H54 (cell line): ENCODE measurements at regions not wholly inside any gene's neighbourhood (a gene's known extent, or its start where the extent isn't known, plus 50 kb on each side); places are given as distances from the start of the nearest gene placed in this dataset.
A peak's percentile ranks its signal among the peaks of the same experiment; 100 is the strongest.

Experiments
- DNase-seq: peaks from one replicate; pipeline ENCODE4 v3.0.0; 2011; ENCODE audit warnings: low spot score, mixed read lengths; ENCODE audit not compliant: insufficient read length
- FAIRE-seq: peaks from 3 replicates; lab custom pipeline; 2011; peaks lifted over from hg19 to GRCh38; lab: Jason Lieb, UNC
- POLR2A ChIP-seq: IDR thresholded peaks from 2 replicates; pipeline ENCODE4 v1.6.1; 2011; ENCODE audit warnings: low read depth, mild to moderate bottlenecking, low read length

DNA sequence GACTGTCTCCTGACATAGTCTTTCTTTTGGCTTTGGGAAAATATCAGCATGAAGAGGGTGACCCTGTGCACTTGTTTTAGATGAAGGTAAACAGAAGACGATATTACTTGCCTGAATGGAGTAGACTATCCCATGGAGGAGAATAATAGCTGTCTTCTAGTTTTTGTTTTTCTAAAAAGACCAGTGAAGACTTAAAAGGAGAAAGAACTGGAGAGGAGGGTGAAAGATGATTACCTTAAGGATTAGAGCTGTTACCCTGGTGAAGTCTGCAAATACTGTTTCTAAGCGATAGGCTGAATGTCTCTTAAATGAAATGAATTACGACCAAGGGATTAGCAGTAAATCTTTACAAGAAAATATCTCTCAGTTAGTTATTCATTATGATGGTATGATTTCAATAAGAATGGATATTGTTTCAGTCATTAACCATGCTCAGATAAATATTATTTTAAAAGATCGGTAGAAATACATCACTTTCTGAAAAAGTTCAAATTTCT, 255.6 kb upstream of the FERD3L start:
- FAIRE-seq (peak; percentile 71), DNase-seq (no peak)
- no peak for TF ChIP-seq POLR2A

DNA sequence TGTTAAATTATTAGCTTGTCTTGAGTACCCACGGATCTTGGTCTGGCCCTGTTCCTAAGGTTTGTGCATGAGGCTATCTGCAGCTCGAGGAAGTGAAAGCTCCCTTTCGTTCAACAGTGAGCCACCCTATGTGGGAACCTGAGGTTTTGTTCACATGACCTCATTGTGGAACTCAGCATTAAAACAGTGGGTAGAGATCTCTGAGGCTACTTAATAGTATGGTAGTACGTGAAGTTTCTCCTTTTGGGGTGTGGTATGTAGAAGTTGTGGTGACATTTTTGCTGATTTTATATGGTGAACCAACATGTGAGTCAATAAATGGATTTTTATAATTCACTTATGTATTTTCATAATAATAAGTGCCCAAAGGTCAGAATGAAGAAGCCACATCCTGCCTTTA, 252.7 kb upstream of the FERD3L start:
- peak; percentile 99 for FAIRE-seq

DNA sequence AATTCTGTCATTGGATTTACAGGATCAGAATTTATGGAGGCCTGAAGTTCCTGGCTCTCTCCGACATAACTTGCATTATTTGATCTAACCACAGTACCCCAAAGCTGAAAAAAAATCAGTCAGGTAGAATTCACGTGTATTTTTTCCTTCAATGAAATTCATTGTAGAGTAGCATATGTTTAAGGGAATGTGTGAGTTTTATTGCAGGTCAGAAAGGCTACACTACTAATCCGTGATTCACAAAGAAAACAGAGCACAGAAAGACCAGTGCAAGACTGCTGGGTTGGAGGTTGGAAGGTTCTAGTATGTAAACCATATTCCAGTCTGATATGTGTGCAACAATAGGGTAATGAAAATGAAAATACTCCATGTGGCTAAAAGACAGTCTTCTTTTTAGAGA, 247.0 kb upstream of the FERD3L start:
- peak; percentile 100 for FAIRE-seq
- no peak for TF ChIP-seq POLR2A

More for the DNA sequence above, 252.7 kb upstream of the FERD3L start:
- no peak for DNase-seq
- TF ChIP-seq POLR2A = no peak

DNA sequence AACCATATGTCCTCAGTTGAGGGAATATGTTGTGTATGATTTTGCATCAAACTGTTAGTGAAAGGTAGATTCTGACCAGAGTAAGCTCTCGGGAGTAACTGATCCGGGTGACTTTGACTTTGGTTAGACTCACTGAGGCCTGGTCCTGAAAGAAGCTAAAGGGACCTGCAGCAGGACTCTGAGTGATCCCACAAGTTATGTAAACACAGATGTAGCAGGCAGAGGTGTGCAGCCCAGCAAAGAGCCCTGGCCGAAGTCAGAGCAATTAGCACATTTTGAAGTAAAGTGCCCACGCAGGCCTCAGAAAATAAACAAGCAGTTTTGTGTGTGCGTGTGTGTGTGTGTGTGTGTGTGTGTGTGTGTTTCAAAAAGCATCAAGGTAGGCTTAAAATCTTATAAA, 245.6 kb upstream of the FERD3L start:
- no peak for DNase-seq
- no peak for TF ChIP-seq POLR2A
- peak; percentile 97 for FAIRE-seq

More for the DNA sequence above, 247.0 kb upstream of the FERD3L start:
- DNase-seq = peak; percentile 23

DNA sequence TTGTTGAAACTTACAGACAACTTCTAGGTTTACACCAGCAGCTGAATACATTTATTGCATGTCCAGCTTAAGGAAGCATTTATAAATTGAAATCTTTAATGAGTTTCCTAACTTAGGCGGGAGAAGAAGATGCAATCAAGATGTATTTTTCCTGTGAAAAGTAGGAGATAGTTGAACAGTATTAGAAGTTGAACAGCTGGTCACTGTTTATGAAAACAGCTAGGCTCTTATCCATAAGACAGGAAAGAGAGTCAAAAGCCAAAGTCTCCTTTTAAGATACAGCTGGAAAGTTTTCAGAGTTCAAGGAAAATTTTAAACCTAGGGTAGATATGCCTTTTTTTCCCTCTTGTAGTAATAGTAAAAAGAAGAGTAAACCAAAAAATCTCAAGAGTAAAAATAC, 236.1 kb upstream of the FERD3L start:
- DNase-seq (no peak), FAIRE-seq (peak; percentile 87)
- TF ChIP-seq POLR2A = no peak

DNA sequence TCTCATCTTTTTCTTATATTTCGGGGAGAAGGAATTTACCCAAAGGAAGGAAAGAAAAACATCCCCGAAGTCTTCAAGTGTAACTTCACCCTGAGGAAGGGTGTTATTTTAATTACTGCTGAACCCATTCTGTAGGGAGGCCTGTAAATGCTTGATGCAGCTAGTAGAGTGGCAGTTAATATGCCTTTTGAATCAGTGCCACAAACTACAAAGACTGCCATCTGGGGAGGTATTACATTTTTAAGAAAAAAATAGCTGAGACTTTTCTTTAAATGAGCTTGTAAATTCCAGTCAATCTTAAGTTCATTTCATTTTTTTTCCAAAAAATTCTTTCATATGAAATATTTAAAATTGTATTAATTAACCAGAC, 233.1 kb upstream of the FERD3L start:
- DNase-seq (no peak), FAIRE-seq (no peak)
- TF ChIP-seq POLR2A = no peak

DNA sequence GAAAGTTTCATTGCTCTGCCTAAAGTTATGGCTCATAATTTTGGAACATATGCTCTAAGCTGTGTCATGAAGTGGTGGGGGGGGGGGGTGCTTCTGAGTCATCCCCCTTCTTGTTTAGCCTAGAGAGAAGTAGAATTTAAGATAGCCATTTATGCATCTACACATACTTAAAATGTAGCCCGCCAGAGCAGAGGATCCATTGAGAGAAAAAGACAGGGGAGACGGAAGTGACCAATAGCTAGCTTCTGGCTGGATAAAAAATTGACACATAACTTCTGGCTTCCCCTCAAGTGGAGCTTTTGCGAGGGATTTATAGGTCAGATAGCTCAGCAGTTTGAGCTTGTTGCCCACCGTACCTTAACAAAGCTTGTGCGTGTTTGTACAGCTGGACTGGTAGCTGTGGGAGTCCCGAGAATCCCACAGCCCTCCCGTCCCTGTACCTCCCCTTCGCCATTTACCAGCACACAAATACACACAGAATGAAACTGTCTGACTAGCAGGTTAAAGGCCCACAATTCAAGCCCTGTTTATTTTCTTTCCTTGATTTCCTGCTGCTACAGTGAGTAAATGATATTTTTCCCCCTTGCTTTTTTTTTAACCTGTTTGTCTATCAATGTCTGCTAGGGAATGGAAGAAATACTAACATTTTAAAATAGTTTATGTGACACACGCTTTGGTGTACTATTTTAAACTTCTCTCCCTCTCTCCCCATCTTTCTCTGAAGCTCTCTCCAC, 232.6 kb upstream of the FERD3L start:
- TF ChIP-seq POLR2A = no peak
- DNase-seq (peak; percentile 31), FAIRE-seq (peak; percentile 99)

DNA sequence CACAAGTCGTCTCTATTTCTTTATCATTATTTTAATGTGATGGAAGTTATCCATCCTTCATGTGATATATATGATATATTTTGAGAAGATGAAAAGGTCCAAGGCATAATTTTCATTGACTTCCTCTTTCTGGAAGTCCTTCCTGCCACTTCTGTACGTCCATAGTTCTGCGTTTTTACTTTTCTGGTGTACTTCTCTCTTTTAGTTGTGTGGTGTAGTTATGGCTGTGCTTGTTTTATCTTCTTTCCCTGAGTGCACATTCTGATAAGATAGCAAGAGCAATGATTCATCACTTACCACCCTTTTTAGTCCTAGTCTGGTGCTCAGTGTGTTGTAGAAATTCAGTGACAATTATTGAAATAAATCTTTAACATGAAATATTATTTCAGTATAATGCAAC, 231.3 kb upstream of the FERD3L start:
- FAIRE-seq = no peak
- no peak for DNase-seq
- TF ChIP-seq POLR2A = no peak

DNA sequence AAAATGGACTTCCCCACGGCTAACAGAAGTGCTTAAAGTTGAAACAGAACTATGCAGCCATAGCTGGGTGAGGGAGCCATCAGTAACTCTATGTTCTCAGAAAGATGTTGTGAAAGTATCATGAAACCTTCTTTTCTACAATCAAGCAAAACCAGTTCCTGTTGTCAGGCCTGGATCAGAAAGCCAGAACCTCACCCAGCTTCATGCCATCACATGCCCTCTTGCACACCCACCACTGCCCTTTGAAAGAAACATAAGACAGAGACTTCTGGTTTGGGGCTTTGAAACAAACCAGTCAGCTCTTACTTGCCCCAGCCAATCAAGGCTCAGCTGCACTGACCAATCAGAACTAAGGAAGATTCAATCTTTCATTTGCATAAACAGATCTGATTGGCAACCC, 230.8 kb upstream of the FERD3L start:
- peak; percentile 65 for FAIRE-seq
- no peak for DNase-seq
- no peak for TF ChIP-seq POLR2A

DNA sequence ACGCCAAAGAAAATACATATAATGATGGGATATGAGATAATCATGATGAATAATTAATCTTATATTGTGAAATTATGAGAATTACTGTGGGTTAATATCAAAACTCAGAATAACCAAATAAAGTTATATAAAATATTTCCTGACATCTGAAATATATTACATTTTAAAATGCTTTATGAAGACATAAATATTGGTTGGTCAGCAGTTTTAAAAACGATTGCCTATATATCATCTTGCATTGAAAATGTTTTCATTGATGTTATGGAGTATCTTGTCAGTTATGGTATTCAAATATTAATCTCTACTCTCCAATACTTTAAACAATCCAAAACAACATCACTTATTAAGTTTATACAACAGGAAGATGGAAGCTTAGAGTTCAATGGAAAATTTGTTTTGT, 228.1 kb upstream of the FERD3L start:
- no peak for DNase-seq
- no peak for TF ChIP-seq POLR2A
- no peak for FAIRE-seq

DNA sequence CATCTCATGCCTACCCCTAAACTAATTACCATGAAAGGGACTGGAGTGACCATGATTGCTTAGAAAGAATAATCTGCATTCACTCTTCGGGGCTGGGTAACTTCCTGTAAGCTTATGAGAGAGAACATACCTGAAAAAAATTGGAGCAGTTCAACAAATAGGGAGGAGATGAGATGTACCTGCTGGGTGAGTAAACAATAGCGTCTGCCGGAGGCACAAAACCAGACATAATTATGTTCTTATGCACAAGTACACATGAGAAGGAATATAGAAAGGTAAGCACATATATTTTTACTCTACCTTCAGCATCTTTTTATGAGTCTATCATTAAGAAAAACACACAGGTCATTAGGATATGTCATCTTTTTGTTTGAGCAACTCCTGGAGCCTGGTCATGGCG, 224.6 kb upstream of the FERD3L start:
- no peak for DNase-seq
- no peak for FAIRE-seq

DNA sequence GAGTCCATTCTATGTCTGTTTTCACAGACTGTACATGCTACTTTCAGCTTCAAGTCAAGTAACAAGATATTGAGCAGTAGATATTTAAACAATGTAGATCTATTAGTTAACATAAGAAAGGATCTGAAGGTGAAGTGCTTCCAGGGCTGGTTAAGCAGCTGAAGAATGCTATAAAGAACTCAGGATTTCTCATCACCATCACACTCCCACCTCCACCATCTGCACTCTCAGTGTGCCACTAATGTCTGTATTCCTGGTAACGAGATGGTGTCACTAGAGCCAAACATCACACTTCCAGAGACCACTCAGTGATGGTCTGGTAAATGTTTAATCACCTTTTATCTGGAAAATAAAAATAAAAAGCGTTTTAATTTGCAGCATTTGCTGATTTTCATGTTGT, 224.0 kb upstream of the FERD3L start:
- no peak for TF ChIP-seq POLR2A
- FAIRE-seq (no peak), DNase-seq (no peak)

More for the DNA sequence above, 224.6 kb upstream of the FERD3L start:
- no peak for TF ChIP-seq POLR2A

DNA sequence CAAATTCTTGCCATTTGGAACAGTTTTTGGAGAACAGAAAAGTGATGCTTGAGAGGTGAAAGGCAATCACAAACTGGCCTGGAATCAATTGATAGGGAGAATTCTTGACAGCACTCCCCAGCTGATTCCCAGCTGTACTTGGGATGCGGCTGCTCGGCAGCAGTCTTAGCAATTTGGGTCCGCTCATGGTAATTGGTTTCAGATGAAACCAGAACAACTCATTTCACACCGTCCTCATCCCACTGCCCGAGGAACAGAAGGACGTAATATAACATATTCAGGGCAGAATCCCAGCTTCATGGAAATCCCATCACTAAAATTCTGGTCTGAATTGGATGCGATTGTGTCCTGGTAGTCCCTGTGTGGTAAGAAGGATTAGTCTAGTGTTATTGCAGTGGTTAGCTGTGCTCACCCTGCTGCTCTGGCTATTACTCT, 223.3 kb upstream of the FERD3L start:
- FAIRE-seq = no peak
- no peak for DNase-seq
- TF ChIP-seq POLR2A = no peak

DNA sequence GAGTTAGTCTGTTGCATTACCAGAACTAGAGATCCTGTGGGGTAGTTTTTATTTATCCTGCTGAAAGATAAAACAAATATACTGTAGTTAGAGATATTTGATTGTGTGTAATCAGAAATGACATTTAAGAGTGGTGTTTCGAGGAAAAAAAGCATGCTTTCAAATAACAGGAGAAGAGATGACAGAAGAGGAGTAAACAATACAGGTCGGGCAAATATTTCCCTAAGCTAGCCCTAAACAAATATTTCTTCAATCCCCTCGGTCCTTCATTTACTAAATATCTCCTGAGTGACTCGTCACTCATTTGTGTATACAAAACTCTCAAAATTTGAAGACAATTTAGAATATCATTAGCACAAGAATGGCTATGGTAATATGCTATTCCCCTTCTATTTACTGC, 219.7 kb upstream of the FERD3L start:
- DNase-seq = no peak
- FAIRE-seq = peak; percentile 82
- no peak for TF ChIP-seq POLR2A

DNA sequence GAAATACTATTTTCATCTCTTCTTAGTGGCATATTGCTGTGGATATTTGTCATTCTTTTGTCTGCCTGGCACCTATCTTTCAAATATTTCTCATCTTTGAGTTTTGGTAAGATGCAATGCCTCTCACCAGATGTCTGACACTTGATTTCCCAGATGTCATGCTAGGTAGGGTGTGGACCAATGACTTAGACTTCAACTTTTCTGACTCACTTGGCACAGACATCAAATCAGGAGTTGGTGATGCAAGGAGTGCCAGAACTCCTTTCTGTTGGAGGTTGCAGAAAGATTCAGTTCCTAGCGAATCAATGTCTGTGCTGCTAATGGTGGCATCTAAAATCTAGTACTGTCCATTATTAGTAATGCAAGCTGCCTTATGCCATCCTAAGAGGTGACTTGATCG, 216.9 kb upstream of the FERD3L start:
- FAIRE-seq (peak; percentile 100), DNase-seq (no peak)
- no peak for TF ChIP-seq POLR2A
